ENCODE measurements at regions not wholly inside any gene's neighbourhood (a gene's known extent, or its start where the extent isn't known, plus 50 kb on each side); places are given as distances from the start of the nearest gene placed in this dataset.

GRCh38 chr7:94243066-94243711, 151.5 kb upstream of the COL1A2 start:
- Histone ChIP-seq H3K23ac (ENCODE audit: low read depth, low read length) (no peak overlapping the region), H3K9ac (ENCODE audit: low read depth, low read length) (no peak overlapping the region), H2AK5ac (ENCODE audit: low read depth, low read length) (no peak overlapping the region), H3K79me1 (ENCODE audit: low read depth in 1 of 2, low read length in 2 of 2) (no peaks in the 10 kb centered on the region), H3K4me1 (ENCODE audit: control insufficient read depth, insufficient read depth, low read length) (no peaks in the 10 kb centered on the region), H4K8ac (ENCODE audit: low read depth in 2 of 2, low read length in 2 of 2) (no peak overlapping the region), H4K5ac (ENCODE audit: low read depth, low read length) (no peak overlapping the region), H2BK5ac (ENCODE audit: low read depth, low read length, poor library complexity, severe bottlenecking) (no peak overlapping the region), H3K18ac (ENCODE audit: low read depth, low read length) (no peak overlapping the region), H3K14ac (replicated peaks; ENCODE audit: low read depth, low read length) (no peak overlapping the region), H3K27ac (ENCODE audit: insufficient read depth, low read length) (no peak overlapping the region), H3K4me2 (ENCODE audit: low read depth, low read length) (no peak overlapping the region), H2AK9ac (replicated peaks; ENCODE audit: low read depth, low read length, poor library complexity) (no peak overlapping the region), H3K9me3 (ENCODE audit: control insufficient read depth, insufficient read depth, low read length) (no peaks in the 10 kb centered on the region), H3K9me1 (ENCODE audit: insufficient read depth, low read length) (no peaks in the 10 kb centered on the region), H3K4ac (ENCODE audit: low read depth, low read length) (no peak overlapping the region), H3K27me3 (ENCODE audit: control insufficient read depth, insufficient read depth, low read length) (no peaks in the 10 kb centered on the region; the same call in 1 of the 2 replicates), H3K56ac (ENCODE audit: extremely low read depth, insufficient read depth, low read length) (no peak overlapping the region), H3K36me3 (ENCODE audit: control insufficient read depth, insufficient read depth, low read length) (no peaks in the 10 kb centered on the region), H2BK15ac (ENCODE audit: low read depth, low read length) (no peak overlapping the region), H3K4me3 (ENCODE audit: insufficient read depth, low read depth, low read length) (no peak overlapping the region), H4K20me1 (ENCODE audit: insufficient read depth, low read length) (no peaks in the 10 kb centered on the region), H2AFZ (replicated peaks; ENCODE audit: low read length, poor library complexity) (peak overlapping the region; percentile 37), H2BK20ac (ENCODE audit: low read depth, low read length) (no peak overlapping the region), H4K91ac (ENCODE audit: insufficient read depth, low read depth, low read length) (no peak overlapping the region), H2BK120ac (ENCODE audit: low read depth, low read length) (no peak overlapping the region)
- TF ChIP-seq CHD1 (IDR thresholded peaks at IDR 0.05; ENCODE audit: low read depth, low read length) (no peak), MAFK (IDR thresholded peaks at IDR 0.05; ENCODE audit: low read depth, low read length) (peak; percentile 37; the same call in 1 of the 2 replicates), RAD21 (IDR thresholded peaks at IDR 0.05; ENCODE audit: low read length) (no peak), NFE2L2 (IDR thresholded peaks at IDR 0.05; ENCODE audit: low read depth, low read length) (no peak), ELK1 (IDR thresholded peaks at IDR 0.05; ENCODE audit: borderline replicate concordance, low read depth, low read length) (no peak)
- TF ChIP-seq, protein P1, sequence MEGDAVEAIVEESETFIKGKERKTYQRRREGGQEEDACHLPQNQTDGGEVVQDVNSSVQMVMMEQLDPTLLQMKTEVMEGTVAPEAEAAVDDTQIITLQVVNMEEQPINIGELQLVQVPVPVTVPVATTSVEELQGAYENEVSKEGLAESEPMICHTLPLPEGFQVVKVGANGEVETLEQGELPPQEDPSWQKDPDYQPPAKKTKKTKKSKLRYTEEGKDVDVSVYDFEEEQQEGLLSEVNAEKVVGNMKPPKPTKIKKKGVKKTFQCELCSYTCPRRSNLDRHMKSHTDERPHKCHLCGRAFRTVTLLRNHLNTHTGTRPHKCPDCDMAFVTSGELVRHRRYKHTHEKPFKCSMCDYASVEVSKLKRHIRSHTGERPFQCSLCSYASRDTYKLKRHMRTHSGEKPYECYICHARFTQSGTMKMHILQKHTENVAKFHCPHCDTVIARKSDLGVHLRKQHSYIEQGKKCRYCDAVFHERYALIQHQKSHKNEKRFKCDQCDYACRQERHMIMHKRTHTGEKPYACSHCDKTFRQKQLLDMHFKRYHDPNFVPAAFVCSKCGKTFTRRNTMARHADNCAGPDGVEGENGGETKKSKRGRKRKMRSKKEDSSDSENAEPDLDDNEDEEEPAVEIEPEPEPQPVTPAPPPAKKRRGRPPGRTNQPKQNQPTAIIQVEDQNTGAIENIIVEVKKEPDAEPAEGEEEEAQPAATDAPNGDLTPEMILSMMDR (conservative IDR thresholded peaks at IDR 0.05; ENCODE audit: low read depth, low read length), result no peak
- no TSS peak for BruUV-seq (replicated peaks)
- intact Hi-C loops (cut with micrococcal nuclease), result no loop called here
- in situ Hi-C loops (cut with MboI; ENCODE audit: low sequenced_read_pairs), result no loop called here
- CTCF ChIA-PET, result no interaction called here
- ATAC-seq (ENCODE audit: low read depth) (no peak), DNase-seq (no peak)
- dilution Hi-C loops (cut with HindIII; ENCODE audit: low sequenced_read_pairs, unreplicated experiment), result no loop called here
- POLR2A ChIA-PET (ENCODE audit: unreplicated experiment), result no interaction called here
- WGBS, 2 experiments (ENCODE audit: extremely low coverage in 2 of 2, insufficient read length in 1 of 2), result no CpG with 5 or more reads among the region's 9 CpGs

All from IMR-90 (cell line).